ENCODE measurements at regions not wholly inside any gene's neighbourhood (a gene's known extent, or its start where the extent isn't known, plus 50 kb on each side); places are given as distances from the start of the nearest gene placed in this dataset.

GRCh38 chr12:66934302-66935062, 255.6 kb upstream of the GRIP1 start:
- no peak for TF ChIP-seq EZH2phosphoT487 (IDR thresholded peaks at IDR 0.05; ENCODE audit: borderline replicate concordance, low read depth, low read length)
- no peak for TF ChIP-seq CTCF (conservative IDR thresholded peaks at IDR 0.05; ENCODE audit: low read length)
- Histone ChIP-seq H3K9me3 (ENCODE audit: low read length) (no peaks in the 10 kb centered on the region), H3K79me2 (ENCODE audit: insufficient read depth, low read depth, low read length) (no peaks in the 10 kb centered on the region), H3K27ac (ENCODE audit: low read depth, low read length, poor library complexity, severe bottlenecking) (no peak overlapping the region), H3K36me3 (ENCODE audit: insufficient read depth, low read length) (no peaks in the 10 kb centered on the region), H3K4me2 (ENCODE audit: low read length) (no peak overlapping the region), H4K20me1 (ENCODE audit: insufficient read depth, low read length) (no peaks in the 10 kb centered on the region), H3K9me2 (ENCODE audit: insufficient read depth, low read length) (no peaks in the 10 kb centered on the region), H2AFZ (ENCODE audit: low read length) (no peak overlapping the region), H3K4me3 (ENCODE audit: low read depth, low read length, poor library complexity, severe bottlenecking) (no peak overlapping the region), H3K4me1 (ENCODE audit: insufficient read depth, low read length, poor library complexity, severe bottlenecking) (no peaks in the 10 kb centered on the region)
- POLR2A ChIA-PET, result no interaction called here
- CTCF ChIA-PET (ENCODE audit: unreplicated experiment), result no interaction called here
- BruUV-seq (replicated peaks), result no TSS peak
- DNase-seq (ENCODE audit: low spot score), result no peak
- intact Hi-C loops (cut with micrococcal nuclease; ENCODE audit: unreplicated experiment), result no loop called here

GRCh38 chr12:66941150-66941549, 262.3 kb upstream of the GRIP1 start:
- BruUV-seq (replicated peaks), result no TSS peak
- Histone ChIP-seq H3K27ac (ENCODE audit: low read depth, low read length, poor library complexity, severe bottlenecking) (no peak overlapping the region), H3K4me1 (ENCODE audit: insufficient read depth, low read length, poor library complexity, severe bottlenecking) (no peaks in the 10 kb centered on the region), H4K20me1 (ENCODE audit: insufficient read depth, low read length) (no peaks in the 10 kb centered on the region), H3K9me2 (ENCODE audit: insufficient read depth, low read length) (no peaks in the 10 kb centered on the region), H3K79me2 (ENCODE audit: insufficient read depth, low read depth, low read length) (no peaks in the 10 kb centered on the region), H3K4me2 (ENCODE audit: low read length) (no peak overlapping the region), H2AFZ (ENCODE audit: low read length) (no peak overlapping the region), H3K4me3 (ENCODE audit: low read depth, low read length, poor library complexity, severe bottlenecking) (no peak overlapping the region), H3K9me3 (ENCODE audit: low read length) (no peaks in the 10 kb centered on the region), H3K36me3 (ENCODE audit: insufficient read depth, low read length) (no peaks in the 10 kb centered on the region)
- no peak for DNase-seq (ENCODE audit: low spot score)
- ChIA-PET CTCF (ENCODE audit: unreplicated experiment) (interaction anchor here (0.6 kb wide), 1 partner anchor 52 kb away, joined by 3 read pairs; no protein-coding TSS in a partner anchor), POLR2A (interaction anchor here (0.9 kb wide), 1 partner anchor 9 kb away, joined by 4 read pairs; no protein-coding TSS in a partner anchor)
- TF ChIP-seq EZH2phosphoT487 (IDR thresholded peaks at IDR 0.05; ENCODE audit: borderline replicate concordance, low read depth, low read length) (no peak), CTCF (conservative IDR thresholded peaks at IDR 0.05; ENCODE audit: low read length) (no peak)
- intact Hi-C loops (cut with micrococcal nuclease; ENCODE audit: unreplicated experiment), result no loop called here

GRCh38 chr12:66942741-66943465, 264.0 kb upstream of the GRIP1 start:
- H3K79me2 ChIP-seq (ENCODE audit: insufficient read depth, low read depth, low read length), result no peaks in the 10 kb centered on the region
- ChIA-PET CTCF (ENCODE audit: unreplicated experiment) (no interaction called here), POLR2A (no interaction called here)
- TF ChIP-seq CTCF (conservative IDR thresholded peaks at IDR 0.05; ENCODE audit: low read length), result 0 out of 2 replicates have a peak, but pooled peaks have one; percentile 31
- no peak for TF ChIP-seq EZH2phosphoT487 (IDR thresholded peaks at IDR 0.05; ENCODE audit: borderline replicate concordance, low read depth, low read length)
- no peaks in the 10 kb centered on the region for H3K4me1 ChIP-seq (ENCODE audit: insufficient read depth, low read length, poor library complexity, severe bottlenecking)
- H3K4me2 ChIP-seq (ENCODE audit: low read length), result no peak overlapping the region
- no peaks in the 10 kb centered on the region for H3K36me3 ChIP-seq (ENCODE audit: insufficient read depth, low read length)
- no peak overlapping the region for H2AFZ ChIP-seq (ENCODE audit: low read length)
- H3K9me3 ChIP-seq (ENCODE audit: low read length), result no peaks in the 10 kb centered on the region
- no peak overlapping the region for H3K4me3 ChIP-seq (ENCODE audit: low read depth, low read length, poor library complexity, severe bottlenecking)
- H3K9me2 ChIP-seq (ENCODE audit: insufficient read depth, low read length), result no peaks in the 10 kb centered on the region
- no peak for DNase-seq (ENCODE audit: low spot score)
- H3K27ac ChIP-seq (ENCODE audit: low read depth, low read length, poor library complexity, severe bottlenecking), result no peak overlapping the region
- BruUV-seq (replicated peaks), result no TSS peak
- no peaks in the 10 kb centered on the region for H4K20me1 ChIP-seq (ENCODE audit: insufficient read depth, low read length)
- intact Hi-C loops (cut with micrococcal nuclease; ENCODE audit: unreplicated experiment), result no loop called here
